Activated CD8-positive, alpha-beta T cell treated with anti-CD3 and anti-CD28 coated beads for 36 hours (primary cell): ENCODE measurements at regions not wholly inside any gene's neighbourhood (a gene's known extent, or its start where the extent isn't known, plus 50 kb on each side); places are given as distances from the start of the nearest gene placed in this dataset.

Source experiments
- ATAC-seq: fragments of 200-7000 bp; cut with Tn5 transposase; one replicate; pipeline ENCODE4 v1.10.0; 2021; ENCODE audit warnings: mild to moderate bottlenecking, moderate library complexity
- CTCF ChIA-PET: fragments of 350-600 bp; sonication (Branson Sonifier 250); formaldehyde crosslinking; loops from one replicate; lab custom pipeline; 2021; ENCODE audit warnings: antibody characterized with exemption; lab: Charles Lee
- POLR2A ChIA-PET: fragments of 350-600 bp; sonication (Branson Sonifier 250); formaldehyde crosslinking; loops from one replicate; lab custom pipeline; 2021; ENCODE audit warnings: antibody characterized with exemption; lab: Charles Lee
- DNase-seq: peaks from one replicate; pipeline ENCODE4 v3.0.0-alpha.2; 2020
- H3K27ac Mint-ChIP-seq: one replicate; pipeline ENCODE4 v1.8.0; 2021; ENCODE audit warnings: mild to moderate bottlenecking, mixed read lengths
- H3K27me3 Mint-ChIP-seq: one replicate; pipeline ENCODE4 v1.8.0; 2021; ENCODE audit warnings: mixed read lengths
- H3K36me3 Mint-ChIP-seq: one replicate; pipeline ENCODE4 v1.8.0; 2021; ENCODE audit warnings: low read depth, mixed read lengths
- H3K4me1 Mint-ChIP-seq: one replicate; pipeline ENCODE4 v1.8.0; 2021; ENCODE audit warnings: low read depth, mixed read lengths
- H3K4me3 Mint-ChIP-seq: one replicate; pipeline ENCODE4 v1.8.0; 2021; ENCODE audit warnings: mild to moderate bottlenecking, moderate library complexity, mixed read lengths
- H3K9me3 Mint-ChIP-seq: one replicate; pipeline ENCODE4 v1.8.0; 2021; ENCODE audit warnings: mixed read lengths
- CTCF ChIP-seq: fragments of 200-600 bp; IDR thresholded peaks from one replicate; pipeline ENCODE4 v1.8.0; 2022; ENCODE audit warnings: antibody characterized with exemption, mild to moderate bottlenecking
- intact Hi-C: fragments of 100-400 bp; cut with micrococcal nuclease; formaldehyde crosslinking; loops from one replicate; pipeline ENCODE4 v1.10.0; 2022

DNA sequence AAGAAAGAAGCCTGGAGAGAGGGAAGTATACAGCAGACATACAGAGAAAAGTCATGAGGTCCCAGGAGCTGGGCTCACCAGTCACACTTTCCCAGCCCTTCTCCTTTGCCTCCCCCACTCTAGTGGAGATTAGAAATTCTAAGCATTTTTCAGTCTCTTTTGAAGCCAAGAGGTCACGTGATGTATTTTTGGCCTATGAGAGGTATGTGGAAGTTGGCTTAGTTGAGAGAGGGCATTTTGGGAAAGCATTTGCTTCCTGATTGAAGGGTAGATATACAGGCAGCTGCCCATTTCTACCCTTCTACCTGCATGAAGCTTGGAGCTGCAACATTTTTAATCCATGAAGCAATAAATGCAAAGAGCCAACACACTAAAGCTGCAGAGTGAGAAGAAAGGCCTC is 106.0 kb upstream of the TNFAIP3 start:
- Mint-ChIP-seq H3K36me3 (no peaks in the 10 kb centered on the region), H3K4me3 (no peak overlapping the region), H3K4me1 (no peaks in the 10 kb centered on the region), H3K9me3 (no peaks in the 10 kb centered on the region), H3K27ac (no peak overlapping the region), H3K27me3 (no peaks in the 10 kb centered on the region)
- intact Hi-C loops = no loop called here
- ChIA-PET CTCF (interaction anchor here (0.7 to 1.5 kb wide), 3 partner anchors 9 to 178 kb away, joined by 3 to 6 read pairs (median 5); no protein-coding TSS in a partner anchor), POLR2A (no interaction called here)
- DNase-seq (no peak), ATAC-seq (no peak)
- no peak for TF ChIP-seq CTCF

DNA sequence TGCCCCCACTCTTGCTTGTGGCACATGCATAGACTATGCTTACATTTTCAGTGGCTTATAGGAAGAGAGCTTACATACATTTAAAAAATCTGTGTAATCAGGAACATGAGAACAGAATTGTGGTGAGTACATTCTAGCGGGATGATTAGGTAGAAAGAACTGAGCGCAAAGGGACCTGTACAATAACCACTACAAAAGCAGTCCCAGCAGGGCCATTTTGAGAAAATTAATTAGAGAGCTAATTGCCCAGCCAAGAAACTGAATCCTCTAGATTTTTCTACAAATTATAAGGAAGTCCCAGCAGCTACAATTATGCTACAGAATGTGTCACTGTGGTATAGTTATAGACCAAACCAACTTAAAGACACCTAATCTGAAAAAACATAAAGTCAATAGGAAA is 105.6 kb upstream of the TNFAIP3 start:
- TF ChIP-seq CTCF = no peak
- CTCF ChIA-PET = interaction anchor here (0.7 to 1.5 kb wide), 3 partner anchors 10 to 178 kb away, joined by 3 to 6 read pairs (median 5); no protein-coding TSS in a partner anchor
- H3K9me3 Mint-ChIP-seq = no peaks in the 10 kb centered on the region
- H3K4me3 Mint-ChIP-seq = no peak overlapping the region
- intact Hi-C loops = no loop called here
- no peaks in the 10 kb centered on the region for H3K4me1 Mint-ChIP-seq
- POLR2A ChIA-PET = no interaction called here
- no peaks in the 10 kb centered on the region for H3K27me3 Mint-ChIP-seq
- no peak overlapping the region for H3K27ac Mint-ChIP-seq
- no peak for ATAC-seq
- no peak for DNase-seq
- H3K36me3 Mint-ChIP-seq = no peaks in the 10 kb centered on the region

GRCh38 chr6:137762168-137763090 is 104.6 kb upstream of the TNFAIP3 start:
- no peak for TF ChIP-seq CTCF
- no peaks in the 10 kb centered on the region for H3K4me1 Mint-ChIP-seq
- no peaks in the 10 kb centered on the region for H3K36me3 Mint-ChIP-seq
- ATAC-seq (no peak), DNase-seq (no peak)
- no peaks in the 10 kb centered on the region for H3K9me3 Mint-ChIP-seq
- ChIA-PET CTCF (interaction anchor here (1.4 to 1.5 kb wide), 2 partner anchors 11 to 58 kb away, joined by 5 to 6 read pairs; no protein-coding TSS in a partner anchor), POLR2A (interaction anchor here (1.1 kb wide), 1 partner anchor 29 kb away, joined by 5 read pairs; no protein-coding TSS in a partner anchor)
- no peaks in the 10 kb centered on the region for H3K27me3 Mint-ChIP-seq
- intact Hi-C loops = no loop called here
- H3K4me3 Mint-ChIP-seq = no peak overlapping the region
- no peak overlapping the region for H3K27ac Mint-ChIP-seq

- TF ChIP-seq CTCF = no peak
- H3K4me1 Mint-ChIP-seq = peaks cover 9% of the 10 kb centered on the region
- intact Hi-C loops = no loop called here
- H3K9me3 Mint-ChIP-seq = no peaks in the 10 kb centered on the region
- POLR2A ChIA-PET = interaction anchor here (1.1 kb wide), 1 partner anchor 28 kb away, joined by 5 read pairs; no protein-coding TSS in a partner anchor
- H3K36me3 Mint-ChIP-seq = peaks cover 1% of the 10 kb centered on the region
- CTCF ChIA-PET = interaction anchor here (1.2 kb wide), 1 partner anchor 11 kb away, joined by 3 read pairs; no protein-coding TSS in a partner anchor
- ATAC-seq = no peak
- no peak overlapping the region for H3K4me3 Mint-ChIP-seq
- DNase-seq = no peak
- H3K27ac Mint-ChIP-seq = no peak overlapping the region
- no peaks in the 10 kb centered on the region for H3K27me3 Mint-ChIP-seq
Observed at GRCh38 chr6:137763436-137763835, 103.6 kb upstream of the TNFAIP3 start.

GRCh38 chr6:137763886-137764285 is 103.2 kb upstream of the TNFAIP3 start:
- Mint-ChIP-seq H3K27me3 (no peaks in the 10 kb centered on the region), H3K9me3 (no peaks in the 10 kb centered on the region), H3K27ac (no peak overlapping the region), H3K4me1 (peaks cover 13% of the 10 kb centered on the region), H3K36me3 (peaks cover 1% of the 10 kb centered on the region), H3K4me3 (no peak overlapping the region)
- intact Hi-C loops = no loop called here
- no peak for TF ChIP-seq CTCF
- ATAC-seq = no peak
- ChIA-PET CTCF (interaction anchor here (1.2 kb wide), 1 partner anchor 11 kb away, joined by 3 read pairs; no protein-coding TSS in a partner anchor), POLR2A (no interaction called here)
- no peak for DNase-seq
